DND-41 (cell line): ENCODE measurements at regions not wholly inside any gene's neighbourhood (a gene's known extent, or its start where the extent isn't known, plus 50 kb on each side); places are given as distances from the start of the nearest gene placed in this dataset.

Source experiments
- ATAC-seq: fragments of 200-7000 bp; cut with Tn5 transposase; 3 replicates; pipeline ENCODE4 v1.9.1; 2021; ENCODE audit warnings: low read depth; ENCODE audit not compliant: insufficient read depth
- DNase-seq: peaks from one replicate; pipeline ENCODE4 v3.0.0-alpha.2; 2020
- H2AFZ ChIP-seq: 2 replicates; pipeline ENCODE4 v1.6.0; 2012; ENCODE audit warnings: low read depth, low read length
- H3K27ac ChIP-seq: 2 replicates; pipeline ENCODE4 v1.5.1; 2012; ENCODE audit warnings: low read length, inconsistent platforms
- H3K27me3 ChIP-seq: fragments of 200-600 bp; sonication (generic); 2 replicates; pipeline ENCODE4 v1.6.0; 2012; ENCODE audit warnings: low read length, mild to moderate bottlenecking, inconsistent platforms; ENCODE audit not compliant: insufficient read depth, poor library complexity
- H3K36me3 ChIP-seq: 2 replicates; pipeline ENCODE4 v1.5.1; 2012; ENCODE audit warnings: low read length, inconsistent platforms; ENCODE audit not compliant: insufficient read depth
- H3K4me1 ChIP-seq: 2 replicates; pipeline ENCODE4 v1.5.1; 2012; ENCODE audit warnings: mild to moderate bottlenecking, low read length; ENCODE audit not compliant: insufficient read depth
- H3K4me2 ChIP-seq: 2 replicates; pipeline ENCODE4 v1.6.0; 2012; ENCODE audit warnings: mild to moderate bottlenecking, moderate library complexity, low read length, inconsistent platforms; ENCODE audit not compliant: insufficient read depth
- H3K4me3 ChIP-seq, 2 experiments: fragments of 200-600 bp in 1 of 2; shearing (Covaris generic) in 1 of 2; 2 replicates each; pipeline ENCODE4 v1.5.1; 2012 to 2016; ENCODE audit warnings: inconsistent platforms in 2 of 2, low read length in 2 of 2, mild to moderate bottlenecking in 2 of 2, low read depth in 1 of 2, moderate library complexity in 1 of 2
- H3K79me2 ChIP-seq: 2 replicates; pipeline ENCODE4 v1.6.0; 2012; ENCODE audit warnings: low read length, inconsistent platforms; ENCODE audit not compliant: insufficient read depth
- H3K9ac ChIP-seq: 2 replicates; pipeline ENCODE4 v1.6.0; 2012; ENCODE audit warnings: low read depth, mild to moderate bottlenecking, inconsistent platforms, low read length, moderate library complexity
- H3K9me3 ChIP-seq: 2 replicates; pipeline ENCODE4 v1.5.1; 2012; ENCODE audit warnings: low read length, moderate library complexity, mild to moderate bottlenecking, inconsistent platforms; ENCODE audit not compliant: insufficient read depth, severe bottlenecking
- H4K20me1 ChIP-seq: 2 replicates; pipeline ENCODE4 v1.6.0; 2012; ENCODE audit warnings: low read length; ENCODE audit not compliant: insufficient read depth
- CTCF ChIP-seq: IDR thresholded peaks from 2 replicates; pipeline ENCODE4 v1.5.1; 2012; ENCODE audit warnings: borderline replicate concordance, low read length, moderate library complexity, mild to moderate bottlenecking; ENCODE audit not compliant: poor library complexity, severe bottlenecking; ENCODE audit errors: extremely low read depth
- EZH2 ChIP-seq: IDR thresholded peaks from 3 replicates; pipeline ENCODE4 v1.6.1; 2012; ENCODE audit warnings: borderline replicate concordance, low read depth, mild to moderate bottlenecking, moderate library complexity, low read length, inconsistent platforms; ENCODE audit not compliant: severe bottlenecking

DNA sequence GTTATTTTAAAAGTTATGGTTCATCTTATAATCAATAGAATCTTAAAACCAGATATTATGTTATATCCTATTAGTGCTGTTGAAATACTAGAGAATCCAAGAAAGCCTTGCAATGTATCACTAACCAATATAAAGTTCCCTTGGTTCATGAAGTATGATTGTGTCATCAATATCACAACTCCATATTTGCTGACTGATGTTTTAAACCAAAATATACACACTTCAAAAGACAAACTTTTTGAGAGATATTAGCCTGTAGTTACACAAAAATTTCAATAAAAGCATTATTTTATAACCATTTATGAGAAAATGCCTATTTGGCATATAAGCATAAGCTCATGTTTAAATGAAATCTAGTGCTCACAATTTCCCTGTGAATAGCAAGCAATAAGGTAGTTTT, 198.6 kb downstream of the CENPC start:
- Histone ChIP-seq H3K4me1 (peaks cover 7% of the 10 kb centered on the region), H3K9ac (no peak overlapping the region)

GRCh38 chr4:67344594-67345380, 200.5 kb downstream of the CENPC start:
- ATAC-seq (no peak), DNase-seq (no peak)
- no peaks in the 10 kb centered on the region for H3K79me2 ChIP-seq
- no peaks in the 10 kb centered on the region for H3K36me3 ChIP-seq
- H3K9me3 ChIP-seq, result no peaks in the 10 kb centered on the region
- TF ChIP-seq CTCF (no peak), EZH2 (no peak)
- no peaks in the 10 kb centered on the region for H4K20me1 ChIP-seq
- no peak overlapping the region for H3K4me3 ChIP-seq
- no peak overlapping the region for H3K4me2 ChIP-seq
- no peak overlapping the region for H3K27ac ChIP-seq
- H3K27me3 ChIP-seq, result no peaks in the 10 kb centered on the region
- no peaks in the 10 kb centered on the region for H3K4me1 ChIP-seq
- no peak overlapping the region for H2AFZ ChIP-seq
- no peak overlapping the region for H3K9ac ChIP-seq

More for the DNA sequence above, 198.6 kb downstream of the CENPC start:
- no peaks in the 10 kb centered on the region for H3K9me3 ChIP-seq
- H3K27me3 ChIP-seq, result no peaks in the 10 kb centered on the region
- H3K4me2 ChIP-seq, result no peak overlapping the region
- H3K4me3 ChIP-seq, result no peak overlapping the region
- ATAC-seq (no peak), DNase-seq (no peak)
- H2AFZ ChIP-seq, result no peak overlapping the region
- no peaks in the 10 kb centered on the region for H4K20me1 ChIP-seq
- TF ChIP-seq CTCF (no peak), EZH2 (no peak)
- H3K79me2 ChIP-seq, result no peaks in the 10 kb centered on the region
- no peak overlapping the region for H3K27ac ChIP-seq
- H3K36me3 ChIP-seq, result no peaks in the 10 kb centered on the region

GRCh38 chr4:67343199-67343598, 202.1 kb downstream of the CENPC start:
- H3K36me3 ChIP-seq, result no peaks in the 10 kb centered on the region
- H3K4me1 ChIP-seq, result no peaks in the 10 kb centered on the region
- TF ChIP-seq EZH2, result no peak
- no peak for TF ChIP-seq CTCF
- no peaks in the 10 kb centered on the region for H3K79me2 ChIP-seq
- DNase-seq (no peak), ATAC-seq (no peak)
- H3K4me3 ChIP-seq, result no peak overlapping the region
- H3K4me2 ChIP-seq, result no peak overlapping the region
- no peak overlapping the region for H2AFZ ChIP-seq
- no peak overlapping the region for H3K27ac ChIP-seq
- H3K27me3 ChIP-seq, result no peaks in the 10 kb centered on the region
- H4K20me1 ChIP-seq, result no peaks in the 10 kb centered on the region
- H3K9ac ChIP-seq, result no peak overlapping the region
- no peaks in the 10 kb centered on the region for H3K9me3 ChIP-seq
